Stimulated activated memory B cell treated with anti-CD40 and anti-IgM and Interleukin-4, amounts not matched to agents 10 μg/mL and 1 μg/mL and 100 μg/mL, for 72 hours (primary cell): ENCODE measurements at regions not wholly inside any gene's neighbourhood (a gene's known extent, or its start where the extent isn't known, plus 50 kb on each side); places are given as distances from the start of the nearest gene placed in this dataset.

Experiments used
- ATAC-seq: fragments of 150-1000 bp; cut with Tn5 transposase; 2 replicates; pipeline ENCODE4 v1.10.0; 2021
- H3K27ac Mint-ChIP-seq: one replicate; pipeline ENCODE4 v1.8.0; 2022; ENCODE audit warnings: mild to moderate bottlenecking, mixed read lengths
- H3K27me3 Mint-ChIP-seq: one replicate; pipeline ENCODE4 v1.8.0; 2022; ENCODE audit warnings: mixed read lengths
- H3K36me3 Mint-ChIP-seq: one replicate; pipeline ENCODE4 v1.8.0; 2022; ENCODE audit warnings: mixed read lengths
- H3K4me1 Mint-ChIP-seq: one replicate; pipeline ENCODE4 v1.8.0; 2022; ENCODE audit warnings: mixed read lengths
- H3K4me3 Mint-ChIP-seq: one replicate; pipeline ENCODE4 v1.8.0; 2022; ENCODE audit warnings: mild to moderate bottlenecking, moderate library complexity, mixed read lengths
- H3K9me3 Mint-ChIP-seq: one replicate; pipeline ENCODE4 v1.8.0; 2022; ENCODE audit warnings: mixed read lengths

- Mint-ChIP-seq H3K36me3 (no peaks in the 10 kb centered on the region), H3K4me1 (no peaks in the 10 kb centered on the region), H3K9me3 (peaks cover 2% of the 10 kb centered on the region), H3K27ac (no peak overlapping the region), H3K4me3 (no peak overlapping the region), H3K27me3 (no peaks in the 10 kb centered on the region)
- ATAC-seq = no peak
Measured at GRCh38 chr10:129309565-129309964, 157.5 kb upstream of the MGMT start.

GRCh38 chr10:129310881-129311280 is 156.2 kb upstream of the MGMT start:
- Mint-ChIP-seq H3K9me3 (peaks cover 8% of the 10 kb centered on the region), H3K4me1 (no peaks in the 10 kb centered on the region), H3K27me3 (no peaks in the 10 kb centered on the region), H3K27ac (no peak overlapping the region), H3K36me3 (no peaks in the 10 kb centered on the region), H3K4me3 (no peak overlapping the region)
- no peak for ATAC-seq

DNA sequence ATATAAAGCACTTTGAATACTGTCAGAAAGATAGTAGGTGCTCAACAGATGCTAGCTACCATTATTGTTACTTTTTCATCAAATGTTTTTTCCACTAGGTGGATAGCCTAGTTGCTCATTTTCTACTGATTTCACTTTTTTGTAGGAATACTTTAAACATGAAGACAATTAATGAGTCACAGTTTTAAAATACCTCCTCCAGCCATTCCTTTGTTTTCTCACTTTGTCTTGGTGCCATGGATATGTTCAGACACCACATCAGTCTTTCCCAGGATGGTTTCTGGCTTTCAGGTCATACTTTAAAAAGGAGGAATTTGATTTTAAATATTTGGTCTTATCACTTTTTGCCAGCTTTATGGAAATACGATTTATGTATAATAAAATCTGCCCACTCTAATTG is 147.1 kb upstream of the MGMT start:
- no peak for ATAC-seq
- H3K27me3 Mint-ChIP-seq = no peaks in the 10 kb centered on the region
- no peaks in the 10 kb centered on the region for H3K36me3 Mint-ChIP-seq
- no peak overlapping the region for H3K27ac Mint-ChIP-seq
- H3K4me3 Mint-ChIP-seq = no peak overlapping the region
- no peaks in the 10 kb centered on the region for H3K4me1 Mint-ChIP-seq
- H3K9me3 Mint-ChIP-seq = peaks cover 15% of the 10 kb centered on the region

- H3K9me3 Mint-ChIP-seq = peaks cover 12% of the 10 kb centered on the region
- ATAC-seq = no peak
Measured at GRCh38 chr10:129320340-129320739, 146.7 kb upstream of the MGMT start.

GRCh38 chr10:129321727-129322126 is 145.3 kb upstream of the MGMT start:
- Mint-ChIP-seq H3K9me3 (peaks cover 12% of the 10 kb centered on the region), H3K27ac (no peak overlapping the region), H3K27me3 (no peaks in the 10 kb centered on the region), H3K4me1 (no peaks in the 10 kb centered on the region), H3K4me3 (no peak overlapping the region), H3K36me3 (no peaks in the 10 kb centered on the region)
- no peak for ATAC-seq

More at GRCh38 chr10:129320340-129320739, 146.7 kb upstream of the MGMT start:
- no peak overlapping the region for H3K27ac Mint-ChIP-seq
- H3K4me3 Mint-ChIP-seq = no peak overlapping the region
- H3K27me3 Mint-ChIP-seq = no peaks in the 10 kb centered on the region
- no peaks in the 10 kb centered on the region for H3K36me3 Mint-ChIP-seq
- H3K4me1 Mint-ChIP-seq = no peaks in the 10 kb centered on the region

DNA sequence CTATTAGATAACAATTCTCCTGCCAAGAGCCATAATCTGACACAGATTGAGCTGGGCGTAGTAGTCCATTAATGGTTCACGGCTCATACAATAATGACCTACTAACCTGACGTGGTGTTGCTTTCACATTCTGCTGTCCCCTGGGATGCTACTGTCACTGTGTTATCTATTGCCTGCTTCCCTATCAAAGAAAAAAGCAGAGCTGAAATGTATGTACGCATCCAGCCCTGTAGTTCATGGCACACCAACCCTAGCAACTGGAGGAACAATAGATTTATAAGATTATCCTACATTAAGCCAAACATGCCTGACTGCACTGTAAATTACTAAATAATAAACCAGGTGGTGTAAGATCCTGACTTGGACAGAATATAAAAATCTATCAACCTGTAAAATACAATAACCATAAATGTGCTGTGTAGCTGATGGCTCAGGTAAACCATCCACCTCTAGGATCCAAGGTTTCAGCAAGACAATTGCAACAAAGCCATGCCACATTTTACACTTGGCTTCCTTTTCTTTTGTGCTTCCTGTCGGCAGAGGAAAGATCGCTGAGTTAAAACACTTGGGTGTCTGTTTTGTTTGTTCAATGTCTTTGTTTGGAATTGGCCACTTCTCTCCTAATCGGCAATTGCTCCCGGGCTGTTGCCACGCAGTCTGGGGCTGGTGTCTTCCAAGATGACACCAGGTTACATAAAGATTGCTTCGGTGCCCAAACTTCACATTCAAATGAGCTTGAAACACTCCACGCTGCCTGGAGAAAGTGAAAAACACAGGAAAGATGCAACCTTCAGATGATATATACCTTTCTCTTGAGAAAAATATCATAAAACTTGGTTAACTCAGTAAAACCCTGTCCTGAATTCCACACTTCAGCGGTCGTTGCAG is 143.9 kb upstream of the MGMT start:
- no peak for ATAC-seq
- H3K9me3 Mint-ChIP-seq = peaks cover 12% of the 10 kb centered on the region
- H3K27ac Mint-ChIP-seq = no peak overlapping the region
- no peaks in the 10 kb centered on the region for H3K27me3 Mint-ChIP-seq
- no peaks in the 10 kb centered on the region for H3K36me3 Mint-ChIP-seq
- no peak overlapping the region for H3K4me3 Mint-ChIP-seq
- no peaks in the 10 kb centered on the region for H3K4me1 Mint-ChIP-seq

GRCh38 chr10:129323879-129324278 is 143.2 kb upstream of the MGMT start:
- H3K27ac Mint-ChIP-seq = no peak overlapping the region
- H3K4me1 Mint-ChIP-seq = no peaks in the 10 kb centered on the region

DNA sequence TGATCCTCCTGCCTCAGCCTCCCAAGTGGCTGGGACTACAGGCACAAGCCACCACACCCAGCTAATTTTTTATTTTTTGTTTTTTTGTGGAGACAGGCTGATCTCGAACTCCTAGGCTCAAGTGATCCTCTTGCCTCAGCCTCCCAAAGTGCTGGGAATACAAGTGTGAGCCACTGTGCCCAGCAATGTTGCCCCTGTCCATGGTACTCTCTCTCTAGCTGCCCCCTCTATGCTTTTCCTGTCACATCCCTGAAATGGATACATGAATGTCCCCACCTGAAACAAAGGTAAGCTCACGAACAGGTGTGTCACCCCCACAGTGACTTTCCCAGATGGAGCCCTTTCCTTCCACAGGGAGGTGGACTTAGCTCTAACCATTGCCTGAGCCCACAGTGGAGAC is 141.1 kb upstream of the MGMT start:
- Mint-ChIP-seq H3K9me3 (peaks cover 4% of the 10 kb centered on the region), H3K27me3 (peaks cover 14% of the 10 kb centered on the region), H3K27ac (no peak overlapping the region), H3K36me3 (no peaks in the 10 kb centered on the region), H3K4me3 (no peak overlapping the region), H3K4me1 (no peaks in the 10 kb centered on the region)
- no peak for ATAC-seq

More at GRCh38 chr10:129323879-129324278, 143.2 kb upstream of the MGMT start:
- Mint-ChIP-seq H3K27me3 (no peaks in the 10 kb centered on the region), H3K4me3 (no peak overlapping the region), H3K36me3 (no peaks in the 10 kb centered on the region), H3K9me3 (peaks cover 11% of the 10 kb centered on the region)
- no peak for ATAC-seq

- H3K36me3 Mint-ChIP-seq = no peaks in the 10 kb centered on the region
- H3K27me3 Mint-ChIP-seq = peaks cover 23% of the 10 kb centered on the region
- no peaks in the 10 kb centered on the region for H3K9me3 Mint-ChIP-seq
- no peak overlapping the region for H3K27ac Mint-ChIP-seq
- H3K4me3 Mint-ChIP-seq = no peak overlapping the region
- no peaks in the 10 kb centered on the region for H3K4me1 Mint-ChIP-seq
- ATAC-seq = no peak
Measured at GRCh38 chr10:129328546-129328945, 138.5 kb upstream of the MGMT start.

DNA sequence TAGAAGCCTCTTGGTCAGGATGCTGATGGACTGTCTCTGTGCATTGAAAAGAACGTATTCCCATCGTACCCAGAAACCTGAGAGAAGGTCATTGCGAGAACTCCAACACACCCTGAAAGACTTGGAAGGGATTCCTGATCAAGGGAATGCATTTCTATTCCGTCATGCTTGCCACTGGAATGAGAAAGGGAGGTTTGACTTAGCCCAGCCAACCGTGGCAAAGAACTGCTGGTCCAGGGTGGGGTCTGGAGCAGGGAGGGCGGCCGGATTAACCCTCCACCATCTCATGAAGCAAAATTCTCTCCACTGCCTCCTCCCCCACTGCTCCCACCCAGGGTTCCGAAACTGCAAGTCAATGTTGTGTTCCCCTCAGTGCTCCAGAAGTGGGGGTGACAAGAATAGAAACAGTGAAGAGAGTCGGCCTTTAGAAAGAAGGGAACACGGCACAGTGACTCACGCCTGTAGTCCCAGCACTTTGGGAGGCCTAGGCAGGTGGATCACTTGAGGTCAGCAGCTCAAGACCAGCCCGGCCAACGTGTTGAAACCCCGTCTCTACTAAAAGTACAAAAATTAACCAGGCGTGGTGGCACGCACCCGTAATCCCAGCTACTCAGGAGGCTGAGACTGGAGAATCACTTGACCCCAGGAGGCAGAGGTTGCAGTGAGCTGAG is 137.5 kb upstream of the MGMT start:
- Mint-ChIP-seq H3K4me1 (no peaks in the 10 kb centered on the region), H3K27me3 (peaks cover 23% of the 10 kb centered on the region), H3K9me3 (no peaks in the 10 kb centered on the region), H3K36me3 (no peaks in the 10 kb centered on the region), H3K4me3 (no peak overlapping the region), H3K27ac (no peak overlapping the region)
- no peak for ATAC-seq

GRCh38 chr10:129330211-129330610 is 136.8 kb upstream of the MGMT start:
- no peak for ATAC-seq

GRCh38 chr10:129331207-129331838 is 135.7 kb upstream of the MGMT start:
- Mint-ChIP-seq H3K27ac (no peak overlapping the region), H3K4me1 (no peaks in the 10 kb centered on the region), H3K9me3 (no peaks in the 10 kb centered on the region), H3K27me3 (peaks cover 23% of the 10 kb centered on the region), H3K4me3 (no peak overlapping the region), H3K36me3 (no peaks in the 10 kb centered on the region)
- no peak for ATAC-seq

More at GRCh38 chr10:129330211-129330610, 136.8 kb upstream of the MGMT start:
- Mint-ChIP-seq H3K27ac (no peak overlapping the region), H3K27me3 (peaks cover 23% of the 10 kb centered on the region), H3K36me3 (no peaks in the 10 kb centered on the region), H3K4me3 (no peak overlapping the region), H3K9me3 (no peaks in the 10 kb centered on the region), H3K4me1 (no peaks in the 10 kb centered on the region)

GRCh38 chr10:129331839-129332220 is 135.2 kb upstream of the MGMT start:
- Mint-ChIP-seq H3K4me3 (no peak overlapping the region), H3K9me3 (no peaks in the 10 kb centered on the region), H3K27ac (no peak overlapping the region), H3K4me1 (no peaks in the 10 kb centered on the region), H3K36me3 (no peaks in the 10 kb centered on the region), H3K27me3 (peaks cover 23% of the 10 kb centered on the region)
- ATAC-seq = no peak

DNA sequence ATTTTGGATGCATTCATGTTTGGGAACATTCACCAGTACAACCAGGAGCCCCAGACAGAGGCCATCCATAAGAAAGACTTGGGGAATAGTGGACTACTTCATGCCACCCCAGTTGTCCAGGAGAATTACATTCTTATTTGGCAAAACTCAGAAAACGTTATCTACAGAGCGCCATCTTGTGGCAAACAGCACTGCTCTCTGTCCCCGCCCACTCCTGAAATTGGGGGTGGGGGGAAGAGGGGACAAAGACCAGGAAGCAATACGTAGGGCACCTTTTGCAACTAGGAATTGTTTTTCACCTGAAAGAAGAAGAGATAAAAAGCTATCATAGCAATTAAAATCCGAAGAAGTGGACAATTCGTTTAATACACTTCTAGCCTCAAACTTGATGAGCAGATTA is 134.6 kb upstream of the MGMT start:
- Mint-ChIP-seq H3K9me3 (no peaks in the 10 kb centered on the region), H3K4me3 (no peak overlapping the region), H3K4me1 (no peaks in the 10 kb centered on the region), H3K27ac (no peak overlapping the region), H3K27me3 (peaks cover 23% of the 10 kb centered on the region), H3K36me3 (no peaks in the 10 kb centered on the region)
- ATAC-seq = no peak

DNA sequence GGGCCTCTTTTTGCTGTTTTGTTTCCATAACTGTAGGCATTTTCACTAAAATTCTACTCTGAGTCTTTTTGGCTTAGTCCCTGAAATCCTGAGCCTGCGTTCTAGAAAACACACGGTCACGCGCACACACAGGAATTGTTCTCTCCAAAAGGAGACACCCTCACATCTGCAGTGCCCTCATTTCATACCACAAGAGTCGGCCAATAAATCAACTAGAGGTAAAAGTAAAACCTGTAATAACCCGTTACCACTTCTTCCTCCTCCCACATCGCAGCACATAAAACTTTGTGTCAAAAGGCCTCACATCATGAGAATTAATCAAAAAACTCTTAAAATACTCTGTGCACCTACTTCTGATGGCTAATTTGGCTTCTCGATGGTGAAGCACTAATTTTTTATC is 133.3 kb upstream of the MGMT start:
- H3K36me3 Mint-ChIP-seq = no peaks in the 10 kb centered on the region
- H3K27ac Mint-ChIP-seq = no peak overlapping the region
- no peaks in the 10 kb centered on the region for H3K4me1 Mint-ChIP-seq
- peaks cover 23% of the 10 kb centered on the region for H3K27me3 Mint-ChIP-seq
- no peak for ATAC-seq
- no peaks in the 10 kb centered on the region for H3K9me3 Mint-ChIP-seq
- no peak overlapping the region for H3K4me3 Mint-ChIP-seq
